ENCODE measurements at regions not wholly inside any gene's neighbourhood (a gene's known extent, or its start where the extent isn't known, plus 50 kb on each side); places are given as distances from the start of the nearest gene placed in this dataset.

GRCh38 chr18:41036346-41036745, 918.7 kb upstream of the PIK3C3 start:
- no peak for DNase-seq (ENCODE audit: low read depth)

- DNase-seq (ENCODE audit: low read depth): no peak
These were observed 920.6 kb upstream of the PIK3C3 start for GRCh38 chr18:41034413-41034812.

- no peak for DNase-seq (ENCODE audit: low read depth)
These were observed 929.4 kb upstream of the PIK3C3 start for GRCh38 chr18:41025666-41026065.

GRCh38 chr18:41024792-41025191, 930.2 kb upstream of the PIK3C3 start:
- DNase-seq (ENCODE audit: low read depth): no peak

- DNase-seq (ENCODE audit: low read depth): no peak
These were observed 932.5 kb upstream of the PIK3C3 start for GRCh38 chr18:41022484-41022883.

GRCh38 chr18:41021089-41021488, 933.9 kb upstream of the PIK3C3 start:
- DNase-seq (ENCODE audit: low read depth): no peak

GRCh38 chr18:41012194-41012593, 942.8 kb upstream of the PIK3C3 start:
- no peak for DNase-seq (ENCODE audit: low read depth)

- no peak for DNase-seq (ENCODE audit: low read depth)
These were observed 945.1 kb upstream of the PIK3C3 start for GRCh38 chr18:41009926-41010325.

GRCh38 chr18:41004324-41004723, 950.7 kb upstream of the PIK3C3 start:
- no peak for DNase-seq (ENCODE audit: low read depth)

- DNase-seq (ENCODE audit: low read depth): no peak
These were observed 959.5 kb upstream of the PIK3C3 start for GRCh38 chr18:40995529-40995928.

- DNase-seq (ENCODE audit: low read depth): no peak
These were observed 961.7 kb upstream of the PIK3C3 start for GRCh38 chr18:40993363-40993762.

- DNase-seq (ENCODE audit: low read depth): no peak
These were observed 967.5 kb upstream of the PIK3C3 start for GRCh38 chr18:40987581-40987980.

- DNase-seq (ENCODE audit: low read depth): no peak
These were observed 969.6 kb upstream of the PIK3C3 start for GRCh38 chr18:40985436-40985835.

GRCh38 chr18:40984856-40985255, 970.2 kb upstream of the PIK3C3 start:
- DNase-seq (ENCODE audit: low read depth): no peak

- no peak for DNase-seq (ENCODE audit: low read depth)
These were observed 971.2 kb upstream of the PIK3C3 start for GRCh38 chr18:40983835-40984234.

GRCh38 chr18:40980171-40980570, 974.9 kb upstream of the PIK3C3 start:
- no peak for DNase-seq (ENCODE audit: low read depth)

GRCh38 chr18:40976050-40976449, 979.0 kb upstream of the PIK3C3 start:
- DNase-seq (ENCODE audit: low read depth): no peak

GRCh38 chr18:40974448-40974847, 980.6 kb upstream of the PIK3C3 start:
- DNase-seq (ENCODE audit: low read depth): no peak

- DNase-seq (ENCODE audit: low read depth): no peak
These were observed 992.2 kb upstream of the PIK3C3 start for GRCh38 chr18:40962784-40963183.

GRCh38 chr18:40957533-40958070, 997.4 kb upstream of the PIK3C3 start:
- no peak for DNase-seq (ENCODE audit: low read depth)

- DNase-seq (ENCODE audit: low read depth): no peak
These were observed 998.8 kb upstream of the PIK3C3 start for GRCh38 chr18:40956213-40956612.

GRCh38 chr18:40955351-40955750, 999.7 kb upstream of the PIK3C3 start:
- no peak for DNase-seq (ENCODE audit: low read depth)

- DNase-seq (ENCODE audit: low read depth): no peak
These were observed 1005.7 kb upstream of the PIK3C3 start for GRCh38 chr18:40949114-40949950.

- no peak for DNase-seq (ENCODE audit: low read depth)
These were observed 1010.5 kb upstream of the PIK3C3 start for GRCh38 chr18:40944576-40944975.
